Kasumi-1 (cell line): ENCODE measurements at regions not wholly inside any gene's neighbourhood (a gene's known extent, or its start where the extent isn't known, plus 50 kb on each side); places are given as distances from the start of the nearest gene placed in this dataset.
"Not testable (repeated sequence)": the region's sequence is repeated elsewhere in the genome, so short reads cannot be mapped to it uniquely, and the experiment has no call there.

Experiments used
- DNase-seq, 2 experiments: peaks; one replicate each; lab custom pipeline; 2025; lab: John Stamatoyannopoulos, UW

GRCh38 chr17:31748881-31749280 lies 110.2 kb downstream of the COPRS start:
- no peak for DNase-seq

GRCh38 chr17:31746884-31747495 lies 112.1 kb downstream of the COPRS start:
- DNase-seq = no peak

GRCh38 chr17:31745964-31746600 lies 113.0 kb downstream of the COPRS start:
- no peak for DNase-seq

GRCh38 chr17:31744511-31744951 lies 114.5 kb downstream of the COPRS start:
- DNase-seq = no peak

GRCh38 chr17:31743797-31744196 lies 115.2 kb downstream of the COPRS start:
- DNase-seq = no peak

- DNase-seq = no peak
Measured at GRCh38 chr17:31741371-31741770, 117.7 kb downstream of the COPRS start.

- no peak for DNase-seq
Measured at GRCh38 chr17:31740611-31741082, 118.4 kb downstream of the COPRS start.

GRCh38 chr17:31738996-31739699 lies 119.9 kb downstream of the COPRS start:
- no peak for DNase-seq

- DNase-seq = no peak
Measured at GRCh38 chr17:31738488-31738887, 120.6 kb downstream of the COPRS start.

GRCh38 chr17:31738067-31738466 lies 121.0 kb downstream of the COPRS start:
- DNase-seq = no peak

- no peak for DNase-seq
Measured at GRCh38 chr17:31736855-31737625, 122.0 kb downstream of the COPRS start.

- no peak for DNase-seq
Measured at GRCh38 chr17:31733326-31733725, 125.7 kb downstream of the COPRS start.

GRCh38 chr17:31731585-31732154 lies 127.4 kb downstream of the COPRS start:
- DNase-seq = not testable (repeated sequence)

GRCh38 chr17:31731118-31731517 lies 127.9 kb downstream of the COPRS start:
- DNase-seq = no peak

GRCh38 chr17:31726980-31727427 lies 132.0 kb downstream of the COPRS start:
- DNase-seq = no peak

GRCh38 chr17:31724619-31725018 lies 134.4 kb downstream of the COPRS start:
- DNase-seq = no peak

GRCh38 chr17:31724026-31724425 lies 135.0 kb downstream of the COPRS start:
- no peak for DNase-seq

GRCh38 chr17:31722251-31723056 lies 136.6 kb downstream of the COPRS start:
- DNase-seq = no peak

GRCh38 chr17:31721291-31722025 lies 137.6 kb downstream of the COPRS start:
- no peak for DNase-seq

- DNase-seq = not testable (repeated sequence)
Measured at GRCh38 chr17:31717251-31717650, 141.8 kb downstream of the COPRS start.
